ENCODE measurements at regions not wholly inside any gene's neighbourhood (a gene's known extent, or its start where the extent isn't known, plus 50 kb on each side); places are given as distances from the start of the nearest gene placed in this dataset.
A peak's percentile ranks its signal among the peaks of the same experiment; 100 is the strongest.

DNA sequence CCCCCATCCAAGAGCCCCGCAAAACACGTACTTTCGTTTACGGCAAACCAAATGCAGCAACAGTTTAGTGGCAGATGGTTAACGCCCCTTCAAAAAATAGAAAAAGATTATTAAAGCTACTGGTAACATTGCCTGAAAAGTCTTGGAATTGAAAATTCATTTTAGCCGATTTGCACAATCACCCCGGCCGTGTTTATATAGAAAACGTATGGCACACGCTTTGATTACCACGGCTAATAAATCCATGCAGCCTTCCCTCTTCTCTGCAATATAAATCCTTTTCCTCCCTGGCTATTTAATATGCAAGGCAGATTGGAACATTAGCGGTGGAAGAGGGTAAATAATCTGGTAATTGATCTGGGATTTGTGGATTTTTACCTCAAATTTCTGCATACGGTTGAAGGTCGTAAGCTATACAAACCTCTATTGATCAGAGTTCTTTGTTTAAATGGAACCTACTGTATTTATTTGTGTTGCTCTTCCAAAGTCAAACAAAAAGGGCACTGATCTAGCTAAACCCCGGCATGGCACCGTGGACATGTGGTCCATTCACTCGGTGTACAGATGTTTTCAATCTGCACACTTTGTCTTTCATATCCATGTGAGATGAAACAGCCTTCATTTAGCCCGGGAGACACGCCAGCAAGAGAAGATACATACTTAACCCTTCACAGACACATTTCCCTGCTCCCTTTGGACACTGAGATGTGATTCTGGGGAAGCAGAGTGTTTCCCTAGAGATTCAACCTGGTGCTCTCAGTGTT lies 238.1 kb upstream of the MAF start:
- TF ChIP-seq POLR2AphosphoS5 (IDR thresholded peaks at IDR 0.05): peak in 1 of 2 donors; percentile 41
- TF ChIP-seq, protein P1, sequence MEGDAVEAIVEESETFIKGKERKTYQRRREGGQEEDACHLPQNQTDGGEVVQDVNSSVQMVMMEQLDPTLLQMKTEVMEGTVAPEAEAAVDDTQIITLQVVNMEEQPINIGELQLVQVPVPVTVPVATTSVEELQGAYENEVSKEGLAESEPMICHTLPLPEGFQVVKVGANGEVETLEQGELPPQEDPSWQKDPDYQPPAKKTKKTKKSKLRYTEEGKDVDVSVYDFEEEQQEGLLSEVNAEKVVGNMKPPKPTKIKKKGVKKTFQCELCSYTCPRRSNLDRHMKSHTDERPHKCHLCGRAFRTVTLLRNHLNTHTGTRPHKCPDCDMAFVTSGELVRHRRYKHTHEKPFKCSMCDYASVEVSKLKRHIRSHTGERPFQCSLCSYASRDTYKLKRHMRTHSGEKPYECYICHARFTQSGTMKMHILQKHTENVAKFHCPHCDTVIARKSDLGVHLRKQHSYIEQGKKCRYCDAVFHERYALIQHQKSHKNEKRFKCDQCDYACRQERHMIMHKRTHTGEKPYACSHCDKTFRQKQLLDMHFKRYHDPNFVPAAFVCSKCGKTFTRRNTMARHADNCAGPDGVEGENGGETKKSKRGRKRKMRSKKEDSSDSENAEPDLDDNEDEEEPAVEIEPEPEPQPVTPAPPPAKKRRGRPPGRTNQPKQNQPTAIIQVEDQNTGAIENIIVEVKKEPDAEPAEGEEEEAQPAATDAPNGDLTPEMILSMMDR (IDR thresholded peaks at IDR 0.05): no peak

All from esophagus muscularis mucosa (tissue), 3 donors.